ENCODE measurements at regions not wholly inside any gene's neighbourhood (a gene's known extent, or its start where the extent isn't known, plus 50 kb on each side); places are given as distances from the start of the nearest gene placed in this dataset.
"Not testable (repeated sequence)": the region's sequence is repeated elsewhere in the genome, so short reads cannot be mapped to it uniquely, and the experiment has no call there.

- no peak for DNase-seq (ENCODE audit: extremely low spot score, unreplicated experiment)
- Mint-ChIP-seq H3K27me3 (ENCODE audit: unreplicated experiment) (no peaks in the 10 kb centered on the region), H3K4me3 (ENCODE audit: unreplicated experiment) (no peak overlapping the region), H3K27ac (ENCODE audit: unreplicated experiment) (no peak overlapping the region), H3K9me3 (ENCODE audit: unreplicated experiment) (no peaks in the 10 kb centered on the region), H3K4me1 (ENCODE audit: unreplicated experiment) (peaks cover 2% of the 10 kb centered on the region), H3K36me3 (ENCODE audit: unreplicated experiment) (no peaks in the 10 kb centered on the region)
- TF ChIP-seq CTCF (IDR thresholded peaks at IDR 0.05), result no peak
These were observed 662.2 kb upstream of the CTNND2 start for GRCh38 chr5:12566441-12566840.

GRCh38 chr5:12557012-12557411 lies 652.8 kb upstream of the CTNND2 start:
- no peaks in the 10 kb centered on the region for H3K36me3 Mint-ChIP-seq (ENCODE audit: unreplicated experiment)
- DNase-seq (ENCODE audit: extremely low spot score, unreplicated experiment), result no peak
- no peak overlapping the region for H3K4me3 Mint-ChIP-seq (ENCODE audit: unreplicated experiment)
- H3K27me3 Mint-ChIP-seq (ENCODE audit: unreplicated experiment), result no peaks in the 10 kb centered on the region
- no peak for TF ChIP-seq CTCF (IDR thresholded peaks at IDR 0.05)
- H3K4me1 Mint-ChIP-seq (ENCODE audit: unreplicated experiment), result no peaks in the 10 kb centered on the region
- no peaks in the 10 kb centered on the region for H3K9me3 Mint-ChIP-seq (ENCODE audit: unreplicated experiment)
- H3K27ac Mint-ChIP-seq (ENCODE audit: unreplicated experiment), result no peak overlapping the region

DNA sequence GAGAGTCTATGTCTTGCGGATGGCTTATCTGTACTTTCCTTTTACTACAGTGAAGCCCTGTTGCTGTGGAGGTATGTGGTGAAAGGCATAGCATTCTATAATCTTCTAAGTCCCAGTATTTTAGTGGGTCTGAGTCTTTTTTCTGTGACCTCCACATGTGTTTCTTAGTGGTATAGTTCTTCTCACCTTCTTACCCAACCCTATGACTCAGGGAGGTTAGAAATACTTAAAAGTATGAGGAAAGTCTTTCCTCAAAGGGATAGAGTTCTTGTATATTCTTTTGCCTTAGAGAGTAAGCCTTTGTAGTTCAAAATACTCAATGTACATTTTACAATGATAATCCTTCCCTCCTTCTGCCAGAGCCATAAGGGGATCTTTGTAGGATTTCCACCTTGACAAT lies 621.9 kb upstream of the CTNND2 start:
- DNase-seq (ENCODE audit: extremely low spot score, unreplicated experiment), result no peak
- H3K27ac Mint-ChIP-seq (ENCODE audit: unreplicated experiment), result no peak overlapping the region
- H3K36me3 Mint-ChIP-seq (ENCODE audit: unreplicated experiment), result no peaks in the 10 kb centered on the region
- H3K4me3 Mint-ChIP-seq (ENCODE audit: unreplicated experiment), result no peak overlapping the region
- no peak for TF ChIP-seq CTCF (IDR thresholded peaks at IDR 0.05)
- H3K9me3 Mint-ChIP-seq (ENCODE audit: unreplicated experiment), result no peaks in the 10 kb centered on the region
- no peaks in the 10 kb centered on the region for H3K4me1 Mint-ChIP-seq (ENCODE audit: unreplicated experiment)
- H3K27me3 Mint-ChIP-seq (ENCODE audit: unreplicated experiment), result no peaks in the 10 kb centered on the region

GRCh38 chr5:12522116-12522515 lies 617.9 kb upstream of the CTNND2 start:
- no peak for TF ChIP-seq CTCF (IDR thresholded peaks at IDR 0.05)
- no peak overlapping the region for H3K27ac Mint-ChIP-seq (ENCODE audit: unreplicated experiment)
- DNase-seq (ENCODE audit: extremely low spot score, unreplicated experiment), result no peak
- H3K9me3 Mint-ChIP-seq (ENCODE audit: unreplicated experiment), result no peaks in the 10 kb centered on the region
- no peak overlapping the region for H3K4me3 Mint-ChIP-seq (ENCODE audit: unreplicated experiment)
- H3K36me3 Mint-ChIP-seq (ENCODE audit: unreplicated experiment), result no peaks in the 10 kb centered on the region
- no peaks in the 10 kb centered on the region for H3K4me1 Mint-ChIP-seq (ENCODE audit: unreplicated experiment)
- H3K27me3 Mint-ChIP-seq (ENCODE audit: unreplicated experiment), result no peaks in the 10 kb centered on the region

DNA sequence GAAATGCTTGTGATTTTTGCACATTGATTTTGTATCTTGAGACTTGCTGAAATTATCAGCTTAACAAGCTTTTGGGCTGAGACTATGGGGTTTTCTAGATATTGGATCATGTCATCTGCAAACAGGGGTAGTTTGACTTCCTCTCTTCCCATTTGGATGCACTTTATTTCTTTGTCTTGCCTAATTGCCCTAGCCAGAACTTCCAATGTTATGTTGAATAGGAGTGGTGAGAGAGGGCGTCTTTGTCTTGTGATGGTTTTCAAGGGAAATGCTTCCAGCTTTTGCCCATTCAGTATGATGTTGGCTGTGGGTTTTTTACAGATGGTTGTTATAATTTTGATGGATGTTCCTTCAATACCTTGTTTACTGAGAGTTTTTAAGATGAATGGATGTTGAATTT lies 600.7 kb upstream of the CTNND2 start:
- H3K27me3 Mint-ChIP-seq (ENCODE audit: unreplicated experiment); H3K27ac Mint-ChIP-seq (ENCODE audit: unreplicated experiment): not testable (repeated sequence)

DNA sequence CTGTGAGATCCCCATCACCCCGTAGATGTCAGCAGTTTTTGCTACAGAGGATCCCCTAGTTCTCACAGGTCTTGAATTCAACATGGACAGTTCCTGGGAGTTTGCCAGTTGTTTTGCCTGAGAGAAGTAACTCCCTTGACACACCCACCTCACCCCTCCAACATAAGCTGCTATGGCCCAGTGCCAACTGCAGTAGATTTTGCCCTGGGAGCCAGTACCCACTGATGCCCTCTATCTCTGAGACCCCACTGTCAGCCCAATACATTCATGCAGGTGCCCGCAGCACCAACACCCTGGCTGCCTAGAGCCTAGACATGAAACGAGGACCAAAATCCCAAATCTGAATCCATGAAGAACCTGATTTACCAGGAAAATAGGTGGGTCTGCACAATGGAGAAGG lies 583.9 kb upstream of the CTNND2 start:
- Mint-ChIP-seq H3K4me3 (ENCODE audit: unreplicated experiment) (no peak overlapping the region), H3K9me3 (ENCODE audit: unreplicated experiment) (peaks cover 9% of the 10 kb centered on the region), H3K4me1 (ENCODE audit: unreplicated experiment) (no peaks in the 10 kb centered on the region), H3K36me3 (ENCODE audit: unreplicated experiment) (no peaks in the 10 kb centered on the region), H3K27ac (ENCODE audit: unreplicated experiment) (no peak overlapping the region), H3K27me3 (ENCODE audit: unreplicated experiment) (no peaks in the 10 kb centered on the region)
- no peak for TF ChIP-seq CTCF (IDR thresholded peaks at IDR 0.05)
- no peak for DNase-seq (ENCODE audit: extremely low spot score, unreplicated experiment)

More for the DNA sequence above, 600.7 kb upstream of the CTNND2 start:
- DNase-seq (ENCODE audit: extremely low spot score, unreplicated experiment); H3K4me3 Mint-ChIP-seq (ENCODE audit: unreplicated experiment); H3K36me3 Mint-ChIP-seq (ENCODE audit: unreplicated experiment); H3K4me1 Mint-ChIP-seq (ENCODE audit: unreplicated experiment): not testable (repeated sequence)
- H3K9me3 Mint-ChIP-seq (ENCODE audit: unreplicated experiment), result peaks cover 25% of the 10 kb centered on the region
